ENCODE measurements at regions not wholly inside any gene's neighbourhood (a gene's known extent, or its start where the extent isn't known, plus 50 kb on each side); places are given as distances from the start of the nearest gene placed in this dataset.

GRCh38 chr18:78732273-78733210, 247.1 kb upstream of the SALL3 start:
- Histone ChIP-seq H3K36me3 (no peaks in the 10 kb centered on the region), H3K4me1 (no peaks in the 10 kb centered on the region), H3K9me3 (no peaks in the 10 kb centered on the region), H3K27me3 (peaks cover 0 to 42% (median 2%) of the 10 kb centered on the region in 3 donors), H3K4me3 (no peak overlapping the region), H3K27ac (no peak overlapping the region)
- TF ChIP-seq EP300 (IDR thresholded peaks at IDR 0.05): no peak
- DNase-seq: peak in 1 of 2 donors; percentile 17
- WGBS, 5 donors: 69 to 79% (median 75%) methylated on average over 8 to 14 of the region's 14 CpGs
- intact Hi-C loops (cut with DNase I; ENCODE audit: low total_unique reads): no loop called here

GRCh38 chr18:78733762-78734613, 245.6 kb upstream of the SALL3 start:
- Histone ChIP-seq H3K27me3 (peaks cover 0 to 29% (median 0%) of the 10 kb centered on the region in 3 donors), H3K36me3 (no peaks in the 10 kb centered on the region), H3K27ac (no peak overlapping the region), H3K4me3 (no peak overlapping the region), H3K4me1 (no peaks in the 10 kb centered on the region), H3K9me3 (no peaks in the 10 kb centered on the region)
- DNase-seq: peak in 1 of 2 donors; percentile 22
- intact Hi-C loops (cut with DNase I; ENCODE audit: low total_unique reads): no loop called here
- no peak for TF ChIP-seq EP300 (IDR thresholded peaks at IDR 0.05)
- WGBS, 5 donors: 79 to 87% (median 81%) methylated on average over 30 of the region's 30 CpGs

GRCh38 chr18:78734614-78734945, 245.0 kb upstream of the SALL3 start:
- 85 to 91% (median 90%) methylated on average over 9 of the region's 9 CpGs for WGBS, 5 donors
- Histone ChIP-seq H3K36me3 (no peaks in the 10 kb centered on the region), H3K27ac (no peak overlapping the region), H3K27me3 (peaks cover 0 to 25% (median 0%) of the 10 kb centered on the region in 3 donors), H3K4me3 (no peak overlapping the region), H3K9me3 (no peaks in the 10 kb centered on the region), H3K4me1 (no peaks in the 10 kb centered on the region)
- intact Hi-C loops (cut with DNase I; ENCODE audit: low total_unique reads): no loop called here
- no peak for DNase-seq
- no peak for TF ChIP-seq POLR2A (IDR thresholded peaks at IDR 0.05)
- no peak for TF ChIP-seq CTCF (IDR thresholded peaks at IDR 0.05)
- TF ChIP-seq POLR2AphosphoS5 (IDR thresholded peaks at IDR 0.05): no peak
- TF ChIP-seq EP300 (IDR thresholded peaks at IDR 0.05): no peak

- WGBS, 5 donors: 89 to 94% (median 92%) methylated on average over 36 to 48 of the region's 48 CpGs
- Histone ChIP-seq H3K4me1 (no peaks in the 10 kb centered on the region), H3K36me3 (no peaks in the 10 kb centered on the region), H3K27ac (no peak overlapping the region), H3K4me3 (no peak overlapping the region), H3K9me3 (no peaks in the 10 kb centered on the region), H3K27me3 (peaks cover 0 to 28% (median 0%) of the 10 kb centered on the region in 3 donors)
- no peak for TF ChIP-seq CTCF (IDR thresholded peaks at IDR 0.05)
- no peak for TF ChIP-seq EP300 (IDR thresholded peaks at IDR 0.05)
- no peak for TF ChIP-seq POLR2AphosphoS5 (IDR thresholded peaks at IDR 0.05)
- TF ChIP-seq POLR2A (IDR thresholded peaks at IDR 0.05): no peak
- DNase-seq: peak in 1 of 2 donors; percentile 23
- intact Hi-C loops (cut with DNase I; ENCODE audit: low total_unique reads): no loop called here
These were observed 244.2 kb upstream of the SALL3 start for GRCh38 chr18:78735131-78736014.
